DMS53 treated with DMSO at 0.1 percent for 48 hours (cell line): ENCODE measurements at regions not wholly inside any gene's neighbourhood (a gene's known extent, or its start where the extent isn't known, plus 50 kb on each side); places are given as distances from the start of the nearest gene placed in this dataset.

Source experiments
- DNase-seq: peaks from one replicate; lab custom pipeline; 2025; ENCODE audit not compliant: unreplicated experiment; lab: John Stamatoyannopoulos, UW

GRCh38 chr3:30350011-30350410 is 256.4 kb upstream of the TGFBR2 start:
- DNase-seq, result no peak

- no peak for DNase-seq
Observed at GRCh38 chr3:30350901-30351300, 255.5 kb upstream of the TGFBR2 start.

- no peak for DNase-seq
Observed at GRCh38 chr3:30352410-30353318, 253.7 kb upstream of the TGFBR2 start.

GRCh38 chr3:30353711-30354467 is 252.5 kb upstream of the TGFBR2 start:
- DNase-seq, result no peak

GRCh38 chr3:30354513-30354912 is 251.9 kb upstream of the TGFBR2 start:
- no peak for DNase-seq

- peak; percentile 7 for DNase-seq
Observed at GRCh38 chr3:30354972-30355371, 251.4 kb upstream of the TGFBR2 start.

GRCh38 chr3:30355622-30356021 is 250.8 kb upstream of the TGFBR2 start:
- no peak for DNase-seq

GRCh38 chr3:30356866-30357753 is 249.3 kb upstream of the TGFBR2 start:
- no peak for DNase-seq

GRCh38 chr3:30357897-30358296 is 248.5 kb upstream of the TGFBR2 start:
- no peak for DNase-seq

GRCh38 chr3:30358871-30359270 is 247.5 kb upstream of the TGFBR2 start:
- DNase-seq, result no peak

- DNase-seq, result no peak
Observed at GRCh38 chr3:30368978-30369377, 237.4 kb upstream of the TGFBR2 start.

GRCh38 chr3:30370681-30371271 is 235.6 kb upstream of the TGFBR2 start:
- no peak for DNase-seq

GRCh38 chr3:30372837-30373236 is 233.6 kb upstream of the TGFBR2 start:
- DNase-seq, result no peak

GRCh38 chr3:30384546-30385072 is 221.8 kb upstream of the TGFBR2 start:
- no peak for DNase-seq

GRCh38 chr3:30393079-30393478 is 213.3 kb upstream of the TGFBR2 start:
- no peak for DNase-seq

GRCh38 chr3:30397030-30397429 is 209.4 kb upstream of the TGFBR2 start:
- DNase-seq, result no peak

GRCh38 chr3:30399394-30400181 is 206.8 kb upstream of the TGFBR2 start:
- DNase-seq, result peak; percentile 18

GRCh38 chr3:30400926-30401325 is 205.5 kb upstream of the TGFBR2 start:
- no peak for DNase-seq

- DNase-seq, result no peak
Observed at GRCh38 chr3:30401971-30402370, 204.4 kb upstream of the TGFBR2 start.

GRCh38 chr3:30407651-30408050 is 198.8 kb upstream of the TGFBR2 start:
- no peak for DNase-seq
